SK-N-SH (cell line): ENCODE measurements at regions not wholly inside any gene's neighbourhood (a gene's known extent, or its start where the extent isn't known, plus 50 kb on each side); places are given as distances from the start of the nearest gene placed in this dataset.

ENCODE experiments used
- ELF1 ChIP-seq: IDR thresholded peaks from 2 replicates; pipeline ENCODE4 v1.4.0; 2012
- JUND ChIP-seq: IDR thresholded peaks from 2 replicates; pipeline ENCODE4 v1.4.0; 2012
- POLR2AphosphoS5 ChIP-seq: IDR thresholded peaks from 2 replicates; pipeline ENCODE4 v1.6.1; 2012; ENCODE audit warnings: low read depth, low read length
- TF ChIP-seq, protein P1 (sequence below): IDR thresholded peaks from 2 replicates; pipeline ENCODE4 v1.4.0; 2012; ENCODE audit warnings: low read depth, borderline replicate concordance
- TF ChIP-seq, protein P2 (sequence below): IDR thresholded peaks from 2 replicates; pipeline ENCODE4 v1.4.0; 2012; ENCODE audit warnings: low read depth
- TF ChIP-seq, protein P3 (sequence below): fragments of 200-600 bp; sonication (generic); IDR thresholded peaks from 2 replicates; pipeline ENCODE4 v1.6.1; 2017; ENCODE audit warnings: antibody characterized with exemption, mild to moderate bottlenecking, moderate library complexity

DNA sequence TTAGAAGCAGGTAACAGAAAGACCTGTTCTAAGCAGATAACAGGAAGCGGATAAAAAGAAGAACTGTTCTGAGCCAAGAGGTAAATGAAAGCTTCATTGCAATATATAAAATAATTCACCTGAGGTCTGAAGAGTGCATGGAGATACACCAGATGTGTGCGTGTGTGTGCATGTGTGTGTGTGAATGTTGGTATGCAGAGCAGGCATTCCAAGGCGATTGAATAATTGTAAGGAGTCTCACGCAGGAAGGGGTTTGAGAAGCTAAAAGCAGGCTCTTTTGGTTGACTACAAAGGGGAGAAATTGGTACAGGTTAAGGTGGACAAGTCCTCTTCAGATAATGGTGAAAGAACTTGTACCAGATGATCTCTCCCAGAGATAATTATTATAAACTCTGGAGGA, 450.6 kb downstream of the DNAJB9 start:
- TF ChIP-seq ELF1 (no peak), POLR2AphosphoS5 (no peak), JUND (no peak)
- TF ChIP-seq, protein P1, sequence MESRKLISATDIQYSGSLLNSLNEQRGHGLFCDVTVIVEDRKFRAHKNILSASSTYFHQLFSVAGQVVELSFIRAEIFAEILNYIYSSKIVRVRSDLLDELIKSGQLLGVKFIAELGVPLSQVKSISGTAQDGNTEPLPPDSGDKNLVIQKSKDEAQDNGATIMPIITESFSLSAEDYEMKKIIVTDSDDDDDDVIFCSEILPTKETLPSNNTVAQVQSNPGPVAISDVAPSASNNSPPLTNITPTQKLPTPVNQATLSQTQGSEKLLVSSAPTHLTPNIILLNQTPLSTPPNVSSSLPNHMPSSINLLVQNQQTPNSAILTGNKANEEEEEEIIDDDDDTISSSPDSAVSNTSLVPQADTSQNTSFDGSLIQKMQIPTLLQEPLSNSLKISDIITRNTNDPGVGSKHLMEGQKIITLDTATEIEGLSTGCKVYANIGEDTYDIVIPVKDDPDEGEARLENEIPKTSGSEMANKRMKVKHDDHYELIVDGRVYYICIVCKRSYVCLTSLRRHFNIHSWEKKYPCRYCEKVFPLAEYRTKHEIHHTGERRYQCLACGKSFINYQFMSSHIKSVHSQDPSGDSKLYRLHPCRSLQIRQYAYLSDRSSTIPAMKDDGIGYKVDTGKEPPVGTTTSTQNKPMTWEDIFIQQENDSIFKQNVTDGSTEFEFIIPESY, result no peak
- TF ChIP-seq, protein P2, sequence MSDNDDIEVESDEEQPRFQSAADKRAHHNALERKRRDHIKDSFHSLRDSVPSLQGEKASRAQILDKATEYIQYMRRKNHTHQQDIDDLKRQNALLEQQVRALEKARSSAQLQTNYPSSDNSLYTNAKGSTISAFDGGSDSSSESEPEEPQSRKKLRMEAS, result no peak
- TF ChIP-seq, protein P3, sequence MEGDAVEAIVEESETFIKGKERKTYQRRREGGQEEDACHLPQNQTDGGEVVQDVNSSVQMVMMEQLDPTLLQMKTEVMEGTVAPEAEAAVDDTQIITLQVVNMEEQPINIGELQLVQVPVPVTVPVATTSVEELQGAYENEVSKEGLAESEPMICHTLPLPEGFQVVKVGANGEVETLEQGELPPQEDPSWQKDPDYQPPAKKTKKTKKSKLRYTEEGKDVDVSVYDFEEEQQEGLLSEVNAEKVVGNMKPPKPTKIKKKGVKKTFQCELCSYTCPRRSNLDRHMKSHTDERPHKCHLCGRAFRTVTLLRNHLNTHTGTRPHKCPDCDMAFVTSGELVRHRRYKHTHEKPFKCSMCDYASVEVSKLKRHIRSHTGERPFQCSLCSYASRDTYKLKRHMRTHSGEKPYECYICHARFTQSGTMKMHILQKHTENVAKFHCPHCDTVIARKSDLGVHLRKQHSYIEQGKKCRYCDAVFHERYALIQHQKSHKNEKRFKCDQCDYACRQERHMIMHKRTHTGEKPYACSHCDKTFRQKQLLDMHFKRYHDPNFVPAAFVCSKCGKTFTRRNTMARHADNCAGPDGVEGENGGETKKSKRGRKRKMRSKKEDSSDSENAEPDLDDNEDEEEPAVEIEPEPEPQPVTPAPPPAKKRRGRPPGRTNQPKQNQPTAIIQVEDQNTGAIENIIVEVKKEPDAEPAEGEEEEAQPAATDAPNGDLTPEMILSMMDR, result no peak
